HG03066 (cell line): ENCODE measurements at regions not wholly inside any gene's neighbourhood (a gene's known extent, or its start where the extent isn't known, plus 50 kb on each side); places are given as distances from the start of the nearest gene placed in this dataset.
"Not testable (repeated sequence)": the region's sequence is repeated elsewhere in the genome, so short reads cannot be mapped to it uniquely, and the experiment has no call there.

Source experiments
- ATAC-seq: cut with Tn5 transposase; IDR thresholded peaks from one replicate; pipeline ENCODE4 v1.9.1; 2021; ENCODE audit warnings: low read depth; ENCODE audit not compliant: unreplicated experiment

DNA sequence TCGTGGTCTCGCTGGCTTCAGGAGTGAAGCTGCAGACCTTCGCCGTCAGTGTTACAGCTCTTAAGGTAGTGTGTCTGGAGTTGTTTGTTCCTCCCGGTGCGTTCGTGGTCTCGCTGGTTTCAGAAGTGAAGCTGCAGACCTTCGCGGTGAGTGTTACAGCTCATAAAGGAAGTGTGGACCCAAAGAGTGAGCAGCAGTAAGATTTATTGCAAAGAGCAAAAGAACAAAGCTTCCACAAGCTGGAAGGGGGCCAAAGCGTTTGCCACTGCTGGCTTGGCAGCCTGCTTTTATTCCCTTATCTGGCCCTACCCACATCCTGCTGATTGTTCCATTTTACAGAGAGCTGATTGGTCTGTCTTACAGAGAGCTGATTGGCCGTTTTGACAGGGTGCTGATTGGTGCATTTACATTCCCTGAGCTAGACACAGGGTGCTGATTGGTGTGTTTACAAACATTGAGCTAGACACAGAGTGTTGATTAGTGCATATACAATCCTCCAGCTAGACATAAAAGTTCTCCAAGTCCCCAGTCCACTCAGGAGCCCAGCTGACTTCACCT, 1256.0 kb downstream of the STIM2 start:
- not testable (repeated sequence) for ATAC-seq

DNA sequence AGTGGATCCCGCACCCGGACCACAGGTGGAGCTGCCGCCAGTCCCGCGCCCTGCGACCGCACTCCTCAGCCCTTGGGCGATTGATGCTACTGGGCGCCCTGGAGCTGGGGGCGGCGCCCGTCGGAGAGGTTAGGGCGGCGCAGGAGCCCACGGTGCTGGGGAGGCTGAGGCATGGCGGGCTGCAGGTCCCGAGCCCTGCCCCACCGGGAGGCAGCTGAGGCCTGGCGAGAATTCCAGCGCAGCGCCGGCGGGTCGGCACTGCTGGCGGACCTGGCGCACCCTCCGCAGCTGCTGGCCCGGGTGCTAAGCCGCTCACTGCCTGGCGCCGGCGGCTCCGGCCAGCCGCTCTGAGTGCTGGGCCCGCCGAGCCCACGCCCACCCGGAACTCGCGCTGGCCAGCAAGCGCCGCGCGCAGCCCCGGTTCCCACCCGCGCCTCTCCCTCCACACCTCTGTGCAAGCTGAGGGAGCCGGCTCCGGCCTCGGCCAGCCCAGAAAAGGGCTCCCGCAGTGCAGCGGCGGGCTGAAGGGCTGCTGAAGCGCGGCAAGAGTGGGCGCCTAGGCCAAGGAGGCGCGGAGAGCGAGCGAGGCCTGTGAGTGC, 1256.5 kb downstream of the STIM2 start:
- ATAC-seq: no peak

- no peak for ATAC-seq
These were observed 1285.5 kb downstream of the STIM2 start for GRCh38 chr4:28146191-28146590.

DNA sequence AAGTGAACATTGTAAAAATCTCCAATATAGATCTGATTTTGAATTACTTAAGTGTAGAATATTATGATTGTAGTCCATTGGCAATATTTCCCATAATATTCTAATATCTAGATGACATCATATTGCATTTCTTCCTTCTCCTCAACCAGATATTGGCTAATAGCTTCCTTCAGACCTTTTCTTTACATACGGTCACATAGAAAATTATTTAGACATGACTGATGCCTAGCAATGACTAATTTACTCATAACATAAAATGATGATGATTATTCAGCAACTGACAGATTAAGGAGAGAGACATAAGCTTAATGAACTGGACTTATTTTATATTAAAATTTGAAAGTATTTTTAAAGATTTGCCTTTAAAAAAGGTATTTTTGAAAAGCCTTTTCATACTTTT, 1287.6 kb downstream of the STIM2 start:
- ATAC-seq: no peak

DNA sequence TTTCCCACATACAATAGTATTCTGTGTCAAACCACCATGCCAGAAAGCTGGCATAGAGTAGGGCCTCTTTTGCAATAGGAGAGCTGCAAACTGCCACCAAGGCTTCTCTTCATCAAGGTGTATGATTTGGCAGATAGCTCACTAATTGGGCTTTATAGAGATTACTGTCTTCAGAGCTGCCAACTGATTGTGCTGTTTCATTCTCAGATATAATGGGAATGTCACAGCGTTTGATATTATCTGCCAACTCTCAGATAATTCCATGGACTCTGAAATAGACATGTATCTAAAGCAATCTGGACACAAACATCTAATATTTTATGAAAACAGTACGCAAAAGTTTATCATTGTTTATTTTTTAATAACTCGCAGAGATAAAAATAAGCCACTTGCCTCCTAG, 1289.1 kb downstream of the STIM2 start:
- no peak for ATAC-seq

DNA sequence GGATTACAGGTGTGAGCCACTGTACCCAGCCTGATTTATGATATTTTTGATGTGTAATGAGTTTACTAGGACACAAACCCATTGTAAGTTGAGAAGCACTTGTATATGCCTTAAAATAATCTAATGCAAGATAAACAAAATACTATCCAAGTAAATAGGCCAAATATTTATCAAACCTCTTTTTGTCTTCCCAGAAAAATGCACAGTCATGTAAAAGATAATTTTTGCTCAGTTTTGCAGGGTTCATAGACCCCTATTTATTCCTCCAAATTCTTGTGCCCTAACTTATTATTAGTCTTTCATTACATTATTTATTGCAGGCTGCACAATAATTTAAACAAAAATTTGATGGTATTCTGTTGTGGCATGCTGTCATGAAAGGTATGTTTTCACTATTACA, 1290.7 kb downstream of the STIM2 start:
- ATAC-seq: no peak

DNA sequence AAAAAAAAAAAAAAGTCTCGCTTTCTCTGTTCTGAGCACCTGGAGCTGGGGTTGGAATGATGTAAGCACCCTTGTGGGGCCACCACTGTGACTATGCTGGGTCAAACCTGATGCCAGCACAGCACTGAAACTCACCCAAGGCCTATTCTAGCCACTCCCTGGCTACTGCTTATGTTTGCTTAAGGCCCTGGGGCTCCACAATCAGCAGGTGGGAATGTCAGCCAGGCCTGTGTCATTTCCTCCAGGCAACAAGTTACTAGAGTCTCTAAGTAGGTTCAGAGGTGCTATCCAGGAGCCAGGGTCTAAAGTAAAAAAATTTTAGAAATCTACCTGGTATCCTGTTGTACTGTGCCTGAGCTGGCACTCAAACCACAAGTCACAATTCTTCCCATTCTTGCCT, 1306.8 kb downstream of the STIM2 start:
- no peak for ATAC-seq

GRCh38 chr4:28176942-28177341, 1316.3 kb downstream of the STIM2 start:
- no peak for ATAC-seq

DNA sequence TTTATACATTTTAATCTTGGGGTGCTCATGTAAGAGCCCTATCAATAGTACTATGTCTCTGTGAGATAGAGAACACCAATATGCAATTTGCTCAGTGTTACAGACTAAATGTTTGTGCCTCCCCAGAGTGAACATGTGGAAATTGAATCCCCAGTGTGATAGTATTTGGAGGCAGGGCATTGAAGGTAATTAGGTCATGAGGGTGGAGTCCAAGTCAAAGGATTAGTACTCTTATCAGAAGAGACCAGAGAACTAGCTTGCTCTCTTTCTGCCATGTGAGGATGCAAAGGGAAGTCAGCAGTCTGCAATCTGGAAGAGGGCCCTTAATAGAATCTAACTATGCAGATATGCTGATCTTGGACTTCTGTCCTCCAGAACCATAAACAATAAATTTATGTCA, 1317.0 kb downstream of the STIM2 start:
- no peak for ATAC-seq

DNA sequence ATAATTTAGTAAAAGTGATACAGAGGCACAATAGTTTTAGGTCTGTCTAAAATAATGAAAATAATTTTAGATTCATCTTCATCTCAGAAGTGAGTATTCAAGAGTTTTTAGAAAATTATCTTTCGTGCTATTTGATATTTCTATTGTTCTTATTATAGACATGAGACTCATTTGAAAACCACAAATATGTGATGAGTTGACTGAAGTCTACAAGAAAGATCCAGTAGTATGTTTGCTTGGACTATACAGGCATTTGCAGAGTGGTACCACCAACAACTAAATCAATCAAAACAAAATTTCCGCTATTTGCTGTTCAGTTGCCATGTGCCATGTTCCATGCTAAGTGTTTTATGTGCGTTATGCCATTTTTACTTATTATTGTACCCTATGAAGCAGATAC, 1318.5 kb downstream of the STIM2 start:
- ATAC-seq: no peak

DNA sequence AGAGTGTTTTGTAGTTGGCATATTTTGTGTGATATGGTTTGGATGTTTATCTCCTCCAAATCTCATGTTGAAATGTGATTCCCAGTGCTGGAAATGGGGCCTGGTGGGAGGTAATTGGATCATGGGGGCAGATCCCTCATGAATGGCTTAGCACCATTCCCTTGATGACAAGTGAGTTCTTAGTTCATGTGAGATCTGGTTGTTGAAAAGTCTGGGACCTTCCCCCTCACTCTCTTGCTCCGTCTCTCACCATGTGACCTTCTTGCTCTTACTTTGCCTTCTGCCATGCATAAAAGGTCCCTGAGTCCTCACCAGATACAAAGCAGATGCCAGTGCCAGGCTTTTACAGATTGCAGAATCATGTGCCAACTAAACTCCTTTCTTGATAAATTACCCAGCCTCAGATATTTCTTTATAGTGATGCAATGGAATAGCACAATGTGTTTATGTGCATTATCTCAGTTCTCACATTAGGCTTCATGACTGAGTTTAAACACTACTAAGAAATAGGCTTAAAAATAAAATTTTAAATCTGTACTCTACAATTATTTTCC, 1348.8 kb downstream of the STIM2 start:
- no peak for ATAC-seq

GRCh38 chr4:28211676-28212470, 1351.2 kb downstream of the STIM2 start:
- ATAC-seq: no peak

DNA sequence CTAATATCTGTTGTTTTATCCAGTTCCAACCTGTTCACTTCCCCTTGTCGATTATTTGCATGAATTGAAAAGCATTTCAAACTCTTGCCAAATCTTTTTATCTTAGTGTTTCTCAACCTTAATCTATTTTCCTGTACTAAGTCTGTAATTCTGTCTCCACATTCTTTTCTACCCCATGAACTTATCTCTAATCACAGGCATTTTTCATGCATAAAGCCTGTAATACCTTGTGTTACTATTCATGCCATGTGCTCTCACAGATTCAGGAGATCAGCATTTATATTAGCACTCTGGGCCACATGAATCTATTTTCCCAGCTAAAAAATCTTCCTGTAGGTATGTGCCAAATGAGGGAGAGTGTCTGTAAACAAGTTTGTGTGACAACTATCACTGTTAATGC, 1360.9 kb downstream of the STIM2 start:
- no peak for ATAC-seq

GRCh38 chr4:28225050-28225449, 1364.4 kb downstream of the STIM2 start:
- ATAC-seq: no peak

- ATAC-seq: no peak
These were observed 1365.2 kb downstream of the STIM2 start for GRCh38 chr4:28225689-28226353.

DNA sequence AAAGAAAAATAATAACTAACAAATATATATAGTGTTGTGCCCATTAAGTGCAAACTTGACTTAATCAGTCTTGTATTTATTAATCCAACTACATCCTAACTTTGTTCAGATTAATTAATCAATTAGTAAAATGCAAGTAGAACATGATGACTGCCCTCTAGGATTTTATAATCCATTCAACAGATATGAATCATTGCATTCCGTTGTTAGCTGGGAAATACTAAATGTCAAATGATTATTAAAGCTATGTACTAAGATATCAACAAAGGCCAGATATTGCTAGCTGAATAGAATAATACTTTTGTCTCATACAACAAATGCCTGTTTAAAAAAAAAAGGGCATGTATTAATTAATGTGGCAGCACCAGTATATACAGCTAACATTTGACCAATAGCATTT, 1366.3 kb downstream of the STIM2 start:
- no peak for ATAC-seq

DNA sequence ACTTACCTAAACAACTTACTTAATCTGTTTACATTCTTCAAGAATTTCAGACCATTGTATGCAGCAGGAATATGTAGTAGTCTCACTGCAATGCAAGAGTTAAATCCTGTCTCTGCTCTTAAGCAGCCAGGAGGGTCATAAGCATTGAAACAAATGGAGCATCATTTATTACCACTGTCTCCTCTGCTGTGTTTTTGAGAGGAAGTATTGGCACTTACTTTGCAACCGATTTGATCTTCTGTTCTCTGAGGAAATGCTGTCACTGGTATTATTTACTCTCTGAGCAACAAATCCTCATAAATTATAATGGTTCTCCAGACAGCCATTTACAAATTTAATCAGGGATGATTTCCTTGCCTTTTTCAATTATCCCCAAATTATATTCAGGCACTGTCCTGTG, 1367.1 kb downstream of the STIM2 start:
- ATAC-seq: no peak

DNA sequence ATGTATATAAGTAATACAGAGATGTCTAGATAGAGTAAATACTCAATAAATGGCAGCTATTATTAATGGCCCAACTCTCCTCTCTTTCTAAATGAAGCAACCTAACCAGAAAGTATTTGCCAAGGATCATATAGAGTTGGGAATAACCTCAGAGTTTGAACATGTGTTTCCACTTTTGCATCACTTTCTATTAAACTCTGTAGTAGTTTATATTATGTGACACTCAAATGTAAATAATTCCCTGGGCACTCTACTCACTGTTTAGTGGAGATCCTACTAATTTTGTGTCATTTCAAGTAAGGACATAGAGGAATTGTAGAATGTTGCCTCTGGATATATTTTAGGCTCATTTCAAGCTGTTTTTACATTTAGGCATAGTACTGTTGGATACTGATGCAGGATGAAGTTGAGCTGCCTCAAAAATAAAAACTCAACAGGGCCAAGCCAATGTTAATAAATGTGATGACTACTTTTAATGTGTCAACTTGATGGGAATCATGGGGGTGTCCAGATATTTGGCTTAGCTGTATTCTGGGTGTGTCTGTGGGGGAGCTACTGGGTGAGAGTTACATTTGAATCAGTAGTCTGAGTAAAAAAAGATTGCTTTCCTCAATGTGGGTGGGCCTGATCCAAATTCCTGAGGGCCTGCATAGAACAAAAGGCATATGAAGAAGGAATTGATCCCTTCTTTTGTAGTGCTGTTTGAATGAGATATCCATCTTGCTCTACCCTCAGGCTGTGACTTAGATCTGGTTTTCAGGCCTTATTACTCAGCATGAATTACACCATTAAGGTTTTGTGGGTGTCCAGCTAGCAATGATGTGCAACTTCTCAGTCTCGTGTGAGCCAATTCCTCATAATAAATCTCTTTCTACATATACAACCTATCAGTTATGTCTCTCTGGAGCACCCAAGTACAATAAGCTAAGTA, 1368.2 kb downstream of the STIM2 start:
- no peak for ATAC-seq

DNA sequence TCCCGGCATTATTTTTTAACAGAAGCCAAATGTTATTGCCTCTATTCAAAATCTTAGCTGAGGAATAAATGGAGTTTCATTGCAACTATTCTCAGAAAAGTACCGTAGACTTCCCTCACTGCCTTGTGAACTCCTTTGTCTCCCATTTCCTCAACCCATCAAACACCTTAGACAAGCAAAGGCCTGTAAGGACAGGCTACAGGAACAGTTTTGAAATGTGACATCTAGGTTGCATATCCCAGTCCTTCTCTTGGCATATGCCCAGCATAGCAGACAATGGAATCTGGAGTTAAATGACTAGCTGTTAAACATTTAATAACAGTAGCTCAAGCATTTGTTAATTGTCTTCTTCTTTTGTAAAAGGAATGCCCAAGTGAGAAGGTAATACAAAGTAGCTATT, 1371.7 kb downstream of the STIM2 start:
- no peak for ATAC-seq

DNA sequence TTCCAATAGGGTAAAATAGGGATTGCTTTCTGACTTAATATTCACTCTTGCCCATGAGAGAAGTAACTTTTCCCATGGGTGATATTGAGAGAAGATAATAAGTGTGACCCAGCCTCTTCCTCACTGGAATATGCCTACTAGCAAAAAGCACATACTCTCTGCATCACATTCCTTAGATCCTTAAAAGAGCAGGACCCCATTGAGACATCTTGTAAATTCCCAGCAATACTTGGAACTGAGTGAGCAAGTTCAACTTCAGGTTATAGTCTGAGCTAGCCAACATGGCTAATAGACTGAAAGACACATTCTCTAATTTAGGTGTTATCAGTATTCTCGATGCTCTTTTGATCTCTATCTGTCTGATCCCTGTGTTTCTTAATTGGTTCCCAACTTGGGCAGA, 1372.3 kb downstream of the STIM2 start:
- ATAC-seq: no peak
